HEK293T (cell line): ENCODE measurements at regions not wholly inside any gene's neighbourhood (a gene's known extent, or its start where the extent isn't known, plus 50 kb on each side); places are given as distances from the start of the nearest gene placed in this dataset.

Experiments used
- ARNT ChIP-seq: fragments of 450-650 bp; IDR thresholded peaks from 2 replicates; pipeline ENCODE4 v1.6.1; 2017; ENCODE audit warnings: mild to moderate bottlenecking
- BHLHE40 ChIP-seq: fragments of 450-650 bp; IDR thresholded peaks from 2 replicates; pipeline ENCODE4 v1.6.1; 2016; ENCODE audit warnings: mild to moderate bottlenecking, moderate library complexity, borderline replicate concordance
- ELF4 ChIP-seq: fragments of 450-650 bp; IDR thresholded peaks from 2 replicates; pipeline ENCODE4 v1.6.1; 2017; ENCODE audit warnings: antibody characterized with exemption
- FOXA1 ChIP-seq: fragments of 450-650 bp; IDR thresholded peaks from 2 replicates; pipeline ENCODE4 v1.6.1; 2016; ENCODE audit warnings: mild to moderate bottlenecking
- FOXK2 ChIP-seq: fragments of 450-650 bp; IDR thresholded peaks from 2 replicates; pipeline ENCODE4 v1.6.1; 2016; ENCODE audit warnings: mild to moderate bottlenecking
- FOXM1 ChIP-seq: fragments of 450-650 bp; IDR thresholded peaks from 2 replicates; pipeline ENCODE4 v1.6.1; 2017; ENCODE audit warnings: mild to moderate bottlenecking, borderline replicate concordance
- HDGF ChIP-seq: fragments of 450-650 bp; IDR thresholded peaks from 2 replicates; pipeline ENCODE4 v1.6.1; 2017; ENCODE audit warnings: antibody characterized with exemption, borderline replicate concordance
- L3MBTL2 ChIP-seq: fragments of 450-650 bp; conservative IDR thresholded peaks from 2 replicates; pipeline ENCODE4 v1.6.1; 2016; ENCODE audit warnings: mild to moderate bottlenecking
- LEF1 ChIP-seq: fragments of 450-650 bp; IDR thresholded peaks from 2 replicates; pipeline ENCODE4 v1.6.1; 2017; ENCODE audit warnings: mild to moderate bottlenecking, borderline replicate concordance
- NFRKB ChIP-seq: fragments of 450-650 bp; IDR thresholded peaks from 2 replicates; pipeline ENCODE4 v1.6.1; 2016; ENCODE audit warnings: mild to moderate bottlenecking, moderate library complexity
- SP1 ChIP-seq: fragments of 450-650 bp; IDR thresholded peaks from 2 replicates; pipeline ENCODE4 v1.6.1; 2017
- SUZ12 ChIP-seq: fragments of 450-650 bp; IDR thresholded peaks from 2 replicates; pipeline ENCODE4 v1.6.1; 2016; ENCODE audit warnings: mild to moderate bottlenecking
- ZNF384 ChIP-seq: fragments of 450-650 bp; IDR thresholded peaks from 2 replicates; pipeline ENCODE4 v1.6.1; 2016
- TF ChIP-seq, protein P1 (sequence below): fragments of 450-650 bp; IDR thresholded peaks from 2 replicates; pipeline ENCODE4 v1.6.1; 2016

GRCh38 chr2:35858216-35858615, 497.4 kb upstream of the CRIM1 start:
- TF ChIP-seq FOXM1 (no peak), LEF1 (no peak), FOXK2 (no peak), L3MBTL2 (no peak), SUZ12 (no peak), SP1 (no peak), NFRKB (no peak), FOXA1 (no peak), HDGF (no peak), BHLHE40 (no peak), ARNT (no peak), ELF4 (no peak), ZNF384 (no peak)
- TF ChIP-seq, protein P1, sequence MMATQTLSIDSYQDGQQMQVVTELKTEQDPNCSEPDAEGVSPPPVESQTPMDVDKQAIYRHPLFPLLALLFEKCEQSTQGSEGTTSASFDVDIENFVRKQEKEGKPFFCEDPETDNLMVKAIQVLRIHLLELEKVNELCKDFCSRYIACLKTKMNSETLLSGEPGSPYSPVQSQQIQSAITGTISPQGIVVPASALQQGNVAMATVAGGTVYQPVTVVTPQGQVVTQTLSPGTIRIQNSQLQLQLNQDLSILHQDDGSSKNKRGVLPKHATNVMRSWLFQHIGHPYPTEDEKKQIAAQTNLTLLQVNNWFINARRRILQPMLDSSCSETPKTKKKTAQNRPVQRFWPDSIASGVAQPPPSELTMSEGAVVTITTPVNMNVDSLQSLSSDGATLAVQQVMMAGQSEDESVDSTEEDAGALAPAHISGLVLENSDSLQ, result no peak
